Testis (tissue), 2 donors: ENCODE measurements at regions not wholly inside any gene's neighbourhood (a gene's known extent, or its start where the extent isn't known, plus 50 kb on each side); places are given as distances from the start of the nearest gene placed in this dataset.

Experiments used
- DNase-seq: peaks from one replicate; pipeline ENCODE4 v3.0.0-alpha.2; 2019
- H3K27ac ChIP-seq, 2 donors: fragments of 200-600 bp; sonication (generic); one replicate each; pipeline ENCODE4 v1.5.1; 2019
- H3K27me3 ChIP-seq: fragments of 200-600 bp; sonication (generic); one replicate; pipeline ENCODE4 v1.5.1; 2019
- H3K36me3 ChIP-seq: fragments of 200-600 bp; sonication (generic); one replicate; pipeline ENCODE4 v1.5.1; 2017; ENCODE audit warnings: low read depth; ENCODE audit errors: missing control alignments
- H3K4me1 ChIP-seq: fragments of 200-600 bp; sonication (generic); one replicate; pipeline ENCODE4 v1.5.1; 2019
- H3K4me3 ChIP-seq, 2 donors: fragments of 200-600 bp; sonication (generic); one replicate each; pipeline ENCODE4 v1.5.1; 2017 to 2019
- H3K9me3 ChIP-seq: fragments of 200-600 bp; sonication (generic); one replicate; pipeline ENCODE4 v1.5.1; 2017
- CTCF ChIP-seq, 3 experiments: fragments of 450-650 bp in 2 of 3; fragments of 200-600 bp in 1 of 3; sonication (generic) in 1 of 3; IDR thresholded peaks; one replicate each; pipeline ENCODE4 v1.5.1; 2016 to 2019; ENCODE audit warnings: antibody characterized with exemption in 3 of 3, mild to moderate bottlenecking in 2 of 3, moderate library complexity in 1 of 3
- POLR2A ChIP-seq: fragments of 450-650 bp; IDR thresholded peaks from one replicate; pipeline ENCODE4 v1.6.1; 2017; ENCODE audit warnings: antibody characterized with exemption, mild to moderate bottlenecking, moderate library complexity
- WGBS, 2 donors: methylation state at CpG; one replicate each; pipeline ENCODE4 v1.1.5; 2018; 5-methylcytosine and 5-hydroxymethylcytosine counted together
- intact Hi-C: fragments of 100-400 bp; cut with DNase I; formaldehyde crosslinking; loops from one replicate; pipeline ENCODE4 v1.15.1; 2023; ENCODE audit warnings: low total_unique reads

GRCh38 chr12:32051511-32052211, 55.0 kb upstream of the BICD1 start:
- H3K9me3 ChIP-seq: no peaks in the 10 kb centered on the region
- H3K27me3 ChIP-seq: no peaks in the 10 kb centered on the region
- DNase-seq: no peak
- H3K4me3 ChIP-seq: no peak overlapping the region
- H3K4me1 ChIP-seq: peaks cover 11% of the 10 kb centered on the region
- H3K27ac ChIP-seq: peak overlapping the region; percentile 4 to 53
- intact Hi-C loops: no loop called here
- TF ChIP-seq POLR2A: no peak
- TF ChIP-seq CTCF (IDR thresholded peaks at IDR 0.05): no peak
- H3K36me3 ChIP-seq: no peaks in the 10 kb centered on the region
- WGBS, 2 donors: 49 to 58% methylated on average over 4 of the region's 4 CpGs

- H3K27ac ChIP-seq: peak overlapping the region in 1 of 2 donors; percentile 4
- intact Hi-C loops: no loop called here
These were observed 54.4 kb upstream of the BICD1 start for GRCh38 chr12:32052212-32052713.

DNA sequence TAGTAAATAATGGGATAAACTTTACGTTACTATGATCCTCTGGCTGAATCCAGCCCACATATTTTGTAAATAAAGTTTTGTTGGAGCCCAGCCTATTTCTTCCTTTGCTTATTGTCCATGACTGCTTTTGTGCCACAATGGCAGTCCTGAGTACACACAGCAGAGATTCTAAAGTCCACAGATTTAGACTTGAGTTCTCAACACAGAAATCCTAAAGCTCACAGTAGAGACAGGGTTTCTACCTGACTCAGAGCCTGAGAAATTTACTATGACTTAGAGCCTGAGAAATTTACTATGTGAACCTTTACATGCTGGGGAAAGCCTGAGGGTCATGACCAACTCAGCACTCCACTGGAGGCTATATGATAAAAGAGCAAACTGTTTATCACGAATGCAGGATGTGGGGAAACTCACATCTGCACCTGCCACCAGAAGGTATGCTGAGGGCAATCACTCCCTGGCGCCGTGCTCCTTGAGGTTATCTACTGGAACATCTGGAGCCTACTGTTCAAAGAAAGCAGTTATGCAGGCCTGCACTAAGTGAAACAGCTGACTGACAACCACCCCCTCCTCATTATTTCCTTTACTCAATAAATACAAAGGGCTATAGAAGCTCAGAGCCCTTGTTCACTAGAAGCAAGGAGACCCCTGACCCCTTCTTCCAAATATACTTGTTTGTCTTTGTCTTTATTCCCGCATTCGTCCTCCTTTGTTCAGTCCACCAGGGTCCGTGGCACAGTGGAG, 52.6 kb upstream of the BICD1 start:
- no peak for DNase-seq
- TF ChIP-seq POLR2A (no peak), CTCF (IDR thresholded peaks at IDR 0.05) (no peak)
- H3K4me1 ChIP-seq: peaks cover 11% of the 10 kb centered on the region
- H3K27me3 ChIP-seq: no peaks in the 10 kb centered on the region
- intact Hi-C loops: no loop called here
- no peak overlapping the region for H3K27ac ChIP-seq
- no peak overlapping the region for H3K4me3 ChIP-seq
- H3K36me3 ChIP-seq: no peaks in the 10 kb centered on the region
- 82 to 92% methylated on average over 6 to 7 of the region's 7 CpGs for WGBS, 2 donors
- no peaks in the 10 kb centered on the region for H3K9me3 ChIP-seq

More at GRCh38 chr12:32052212-32052713, 54.4 kb upstream of the BICD1 start:
- Histone ChIP-seq H3K9me3 (no peaks in the 10 kb centered on the region), H3K4me1 (peaks cover 11% of the 10 kb centered on the region), H3K4me3 (no peak overlapping the region), H3K36me3 (no peaks in the 10 kb centered on the region), H3K27me3 (no peaks in the 10 kb centered on the region)
- WGBS, 2 donors: 25 to 45% methylated on average over 5 of the region's 5 CpGs
- TF ChIP-seq POLR2A: no peak
- no peak for DNase-seq
